ENCODE measurements at regions not wholly inside any gene's neighbourhood (a gene's known extent, or its start where the extent isn't known, plus 50 kb on each side); places are given as distances from the start of the nearest gene placed in this dataset.

- no peak overlapping the region for H3K27ac Mint-ChIP-seq (ENCODE audit: unreplicated experiment)
- no peak overlapping the region for H3K4me3 Mint-ChIP-seq (ENCODE audit: unreplicated experiment)
- ChIA-PET CTCF (no interaction called here), POLR2A (no interaction called here)
- peaks cover 4% of the 10 kb centered on the region; the same call in 1 of the 2 replicates for H3K9me3 ChIP-seq
- no peaks in the 10 kb centered on the region for H3K27me3 ChIP-seq (replicated peaks; ENCODE audit: control insufficient read depth, insufficient read depth, low read length)
- no peaks in the 10 kb centered on the region for H3K27me3 Mint-ChIP-seq (ENCODE audit: insufficient read depth, unreplicated experiment)
- H3K4me1 Mint-ChIP-seq (ENCODE audit: low read depth, unreplicated experiment), result peaks cover 6% of the 10 kb centered on the region
- peaks cover 18% of the 10 kb centered on the region for H3K4me1 ChIP-seq
- H3K4me3 ChIP-seq (ENCODE audit: low read depth, low read length), result no peak overlapping the region
- no peak for DNase-seq
- H3K36me3 ChIP-seq (ENCODE audit: control insufficient read depth, insufficient read depth, low read length), result no peaks in the 10 kb centered on the region
- intact Hi-C loops (cut with micrococcal nuclease; ENCODE audit: unreplicated experiment), result no loop called here
- peaks cover 4% of the 10 kb centered on the region for H3K36me3 Mint-ChIP-seq (ENCODE audit: insufficient read depth, unreplicated experiment)
- peaks cover 7% of the 10 kb centered on the region for H3K9me3 Mint-ChIP-seq (ENCODE audit: unreplicated experiment)
- TF ChIP-seq, protein P1, sequence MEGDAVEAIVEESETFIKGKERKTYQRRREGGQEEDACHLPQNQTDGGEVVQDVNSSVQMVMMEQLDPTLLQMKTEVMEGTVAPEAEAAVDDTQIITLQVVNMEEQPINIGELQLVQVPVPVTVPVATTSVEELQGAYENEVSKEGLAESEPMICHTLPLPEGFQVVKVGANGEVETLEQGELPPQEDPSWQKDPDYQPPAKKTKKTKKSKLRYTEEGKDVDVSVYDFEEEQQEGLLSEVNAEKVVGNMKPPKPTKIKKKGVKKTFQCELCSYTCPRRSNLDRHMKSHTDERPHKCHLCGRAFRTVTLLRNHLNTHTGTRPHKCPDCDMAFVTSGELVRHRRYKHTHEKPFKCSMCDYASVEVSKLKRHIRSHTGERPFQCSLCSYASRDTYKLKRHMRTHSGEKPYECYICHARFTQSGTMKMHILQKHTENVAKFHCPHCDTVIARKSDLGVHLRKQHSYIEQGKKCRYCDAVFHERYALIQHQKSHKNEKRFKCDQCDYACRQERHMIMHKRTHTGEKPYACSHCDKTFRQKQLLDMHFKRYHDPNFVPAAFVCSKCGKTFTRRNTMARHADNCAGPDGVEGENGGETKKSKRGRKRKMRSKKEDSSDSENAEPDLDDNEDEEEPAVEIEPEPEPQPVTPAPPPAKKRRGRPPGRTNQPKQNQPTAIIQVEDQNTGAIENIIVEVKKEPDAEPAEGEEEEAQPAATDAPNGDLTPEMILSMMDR (IDR thresholded peaks at IDR 0.05; ENCODE audit: insufficient read depth in 1 of 2, low read depth in 1 of 2, low read length in 1 of 2, severe bottlenecking in 1 of 2, unreplicated experiment in 1 of 2), result no peak
- no TSS peak for BruUV-seq (replicated peaks)
These were observed 1343.3 kb upstream of the TMEFF2 start for GRCh38 chr2:193538061-193538460.

- no TSS peak for BruUV-seq (replicated peaks)
- CTCF ChIA-PET, result no interaction called here
- no peak for DNase-seq
These were observed 1342.8 kb upstream of the TMEFF2 start for GRCh38 chr2:193537531-193537930.

GRCh38 chr2:193528458-193528857, 1333.7 kb upstream of the TMEFF2 start:
- TF ChIP-seq, protein P1 (IDR thresholded peaks at IDR 0.05; ENCODE audit: insufficient read depth in 1 of 2, low read depth in 1 of 2, low read length in 1 of 2, severe bottlenecking in 1 of 2, unreplicated experiment in 1 of 2), result no peak

More at GRCh38 chr2:193537531-193537930, 1342.8 kb upstream of the TMEFF2 start:
- no peaks in the 10 kb centered on the region for H3K27me3 ChIP-seq (replicated peaks; ENCODE audit: control insufficient read depth, insufficient read depth, low read length)
- H3K9me3 ChIP-seq, result peaks cover 4% of the 10 kb centered on the region; the same call in 1 of the 2 replicates
- H3K4me3 Mint-ChIP-seq (ENCODE audit: unreplicated experiment), result no peak overlapping the region
- no peak overlapping the region for H3K27ac Mint-ChIP-seq (ENCODE audit: unreplicated experiment)
- intact Hi-C loops (cut with micrococcal nuclease; ENCODE audit: unreplicated experiment), result no loop called here
- peaks cover under 1% of the 10 kb centered on the region for H3K4me1 Mint-ChIP-seq (ENCODE audit: low read depth, unreplicated experiment)
- H3K9me3 Mint-ChIP-seq (ENCODE audit: unreplicated experiment), result peaks cover 7% of the 10 kb centered on the region
- no peaks in the 10 kb centered on the region for H3K27me3 Mint-ChIP-seq (ENCODE audit: insufficient read depth, unreplicated experiment)
- H3K4me1 ChIP-seq, result peaks cover 13% of the 10 kb centered on the region
- H3K36me3 Mint-ChIP-seq (ENCODE audit: insufficient read depth, unreplicated experiment), result peaks cover 6% of the 10 kb centered on the region
- H3K36me3 ChIP-seq (ENCODE audit: control insufficient read depth, insufficient read depth, low read length), result no peaks in the 10 kb centered on the region
- TF ChIP-seq, protein P1 (IDR thresholded peaks at IDR 0.05; ENCODE audit: insufficient read depth in 1 of 2, low read depth in 1 of 2, low read length in 1 of 2, severe bottlenecking in 1 of 2, unreplicated experiment in 1 of 2), result no peak
- no peak overlapping the region for H3K4me3 ChIP-seq (ENCODE audit: low read depth, low read length)
- POLR2A ChIA-PET, result no interaction called here

More at GRCh38 chr2:193528458-193528857, 1333.7 kb upstream of the TMEFF2 start:
- POLR2A ChIA-PET, result no interaction called here
- H3K9me3 Mint-ChIP-seq (ENCODE audit: unreplicated experiment), result peaks cover 10% of the 10 kb centered on the region
- no peak overlapping the region for H3K4me3 Mint-ChIP-seq (ENCODE audit: unreplicated experiment)
- H3K4me3 ChIP-seq (ENCODE audit: low read depth, low read length), result no peak overlapping the region
- intact Hi-C loops (cut with micrococcal nuclease; ENCODE audit: unreplicated experiment), result no loop called here
- CTCF ChIA-PET, result no interaction called here
- no peaks in the 10 kb centered on the region for H3K27me3 Mint-ChIP-seq (ENCODE audit: insufficient read depth, unreplicated experiment)
- H3K4me1 ChIP-seq, result 0 out of 2 replicates have a peak, but pooled peaks cover 4% of the 10 kb centered on the region
- H3K36me3 Mint-ChIP-seq (ENCODE audit: insufficient read depth, unreplicated experiment), result peaks cover 6% of the 10 kb centered on the region
- peaks cover 2% of the 10 kb centered on the region; the same call in 1 of the 2 replicates for H3K9me3 ChIP-seq
- H3K36me3 ChIP-seq (ENCODE audit: control insufficient read depth, insufficient read depth, low read length), result no peaks in the 10 kb centered on the region
- H3K4me1 Mint-ChIP-seq (ENCODE audit: low read depth, unreplicated experiment), result no peaks in the 10 kb centered on the region
- BruUV-seq (replicated peaks), result no TSS peak
- H3K27me3 ChIP-seq (replicated peaks; ENCODE audit: control insufficient read depth, insufficient read depth, low read length), result no peaks in the 10 kb centered on the region
- H3K27ac Mint-ChIP-seq (ENCODE audit: unreplicated experiment), result no peak overlapping the region
- no peak for DNase-seq
